EL (cell line): ENCODE measurements at regions not wholly inside any gene's neighbourhood (a gene's known extent, or its start where the extent isn't known, plus 50 kb on each side); places are given as distances from the start of the nearest gene placed in this dataset.

Source experiments
- DNase-seq: peaks from one replicate; pipeline ENCODE4 v3.0.0-alpha.2; 2016

GRCh38 chr9:86557063-86557766 lies 203.0 kb upstream of the TUT7 start:
- DNase-seq = peak; percentile 63

- DNase-seq = no peak
Observed at GRCh38 chr9:86555661-86556060, 201.5 kb upstream of the TUT7 start.

GRCh38 chr9:86550401-86550800 lies 196.2 kb upstream of the TUT7 start:
- DNase-seq = no peak

- peak; percentile 11 for DNase-seq
Observed at GRCh38 chr9:86549920-86550319, 195.7 kb upstream of the TUT7 start.

- peak; percentile 65 for DNase-seq
Observed at GRCh38 chr9:86549401-86549811, 195.2 kb upstream of the TUT7 start.

GRCh38 chr9:86548220-86548619 lies 194.0 kb upstream of the TUT7 start:
- DNase-seq = no peak

- no peak for DNase-seq
Observed at GRCh38 chr9:86547571-86547970, 193.4 kb upstream of the TUT7 start.

- DNase-seq = no peak
Observed at GRCh38 chr9:86546712-86547111, 192.5 kb upstream of the TUT7 start.

GRCh38 chr9:86545090-86545489 lies 190.9 kb upstream of the TUT7 start:
- no peak for DNase-seq

- DNase-seq = no peak
Observed at GRCh38 chr9:86541014-86541570, 186.9 kb upstream of the TUT7 start.

GRCh38 chr9:86535406-86535915 lies 181.3 kb upstream of the TUT7 start:
- no peak for DNase-seq

GRCh38 chr9:86534572-86535258 lies 180.5 kb upstream of the TUT7 start:
- DNase-seq = no peak

GRCh38 chr9:86531971-86532640 lies 177.9 kb upstream of the TUT7 start:
- DNase-seq = no peak

GRCh38 chr9:86531273-86531970 lies 177.2 kb upstream of the TUT7 start:
- DNase-seq = no peak

GRCh38 chr9:86529496-86530275 lies 175.5 kb upstream of the TUT7 start:
- no peak for DNase-seq

- DNase-seq = no peak
Observed at GRCh38 chr9:86526021-86526420, 171.8 kb upstream of the TUT7 start.

- no peak for DNase-seq
Observed at GRCh38 chr9:86525182-86525581, 171.0 kb upstream of the TUT7 start.

- DNase-seq = no peak
Observed at GRCh38 chr9:86521977-86522376, 167.8 kb upstream of the TUT7 start.

GRCh38 chr9:86521322-86521721 lies 167.1 kb upstream of the TUT7 start:
- no peak for DNase-seq

GRCh38 chr9:86519066-86519615 lies 164.9 kb upstream of the TUT7 start:
- no peak for DNase-seq

- no peak for DNase-seq
Observed at GRCh38 chr9:86517475-86517874, 163.3 kb upstream of the TUT7 start.

- no peak for DNase-seq
Observed at GRCh38 chr9:86516564-86516963, 162.4 kb upstream of the TUT7 start.
